SK-N-SH (cell line): ENCODE measurements at regions not wholly inside any gene's neighbourhood (a gene's known extent, or its start where the extent isn't known, plus 50 kb on each side); places are given as distances from the start of the nearest gene placed in this dataset.

ENCODE experiments used
- CTCF ChIA-PET: fragments of 300-600, 350-600 bp; formaldehyde crosslinking; extraction: SDS; loops from one replicate; lab custom pipeline; 2021; lab: Yijun Ruan, JAX
- POLR2A ChIA-PET: fragments of 350-600 bp; sonication (Branson Sonifier 250); formaldehyde crosslinking; extraction: SDS; loops from one replicate; lab custom pipeline; 2020; ENCODE audit warnings: antibody characterized with exemption, inconsistent platforms; lab: Yijun Ruan, JAX
- DNase-seq: peaks from one replicate; pipeline ENCODE4 v3.0.0; 2012
- H2AFZ ChIP-seq: fragments of 200-600 bp; sonication (generic); 2 replicates; pipeline ENCODE4 v1.8.1; 2016; ENCODE audit warnings: antibody characterized with exemption, mild to moderate bottlenecking, low read depth
- H3F3A ChIP-seq: fragments of 200-600 bp; sonication (generic); replicated peaks from 2 replicates; pipeline ENCODE3; 2016; ENCODE audit warnings: antibody characterized with exemption, mild to moderate bottlenecking; ENCODE audit not compliant: insufficient read depth
- H3K27ac ChIP-seq, 2 experiments: fragments of 200-500 bp in 1 of 2; fragments of 200-600 bp in 1 of 2; sonication (Bioruptor generic) in 1 of 2; sonication (generic), shearing (Covaris generic) in 1 of 2; 2 replicates each; pipeline versions ENCODE4 v1.5.1 to v1.6.1; 2014 to 2016; ENCODE audit warnings: low read depth in 2 of 2, inconsistent platforms in 1 of 2, low read length in 1 of 2, mild to moderate bottlenecking in 1 of 2, mixed read lengths in 1 of 2
- H3K27me3 ChIP-seq: fragments of 200-600 bp; sonication (generic), shearing (Covaris generic); 2 replicates; pipeline ENCODE4 v1.6.1; 2016; ENCODE audit warnings: mixed run types; ENCODE audit not compliant: insufficient read depth
- H3K36me3 ChIP-seq, 2 experiments: fragments of 200-500 bp in 1 of 2; fragments of 200-600 bp in 1 of 2; sonication (Bioruptor generic) in 1 of 2; sonication (generic) in 1 of 2; replicated peaks in 1 of 2; 2 replicates each; pipeline versions ENCODE3 to v1.5.1; 2014 to 2016; ENCODE audit warnings: low read length in 1 of 2, mild to moderate bottlenecking in 1 of 2; ENCODE audit not compliant: insufficient read depth in 2 of 2, control insufficient read depth in 1 of 2
- H3K4me1 ChIP-seq, 2 experiments: fragments of 200-500 bp in 1 of 2; fragments of 200-600 bp in 1 of 2; sonication (Bioruptor generic) in 1 of 2; sonication (generic), shearing (Covaris generic) in 1 of 2; 2 replicates each; pipeline versions ENCODE4 v1.5.1 to v1.6.1; 2014 to 2016; ENCODE audit warnings: low read depth in 1 of 2, low read length in 1 of 2, mixed run types in 1 of 2; ENCODE audit not compliant: insufficient read depth in 2 of 2, control insufficient read depth in 1 of 2
- H3K4me2 ChIP-seq: fragments of 200-600 bp; sonication (generic), shearing (Covaris generic); 2 replicates; pipeline ENCODE4 v1.6.1; 2017; ENCODE audit warnings: mixed run types
- H3K4me3 ChIP-seq, 2 experiments: fragments of 200-500 bp in 1 of 2; fragments of 200-600 bp in 1 of 2; sonication (Bioruptor generic) in 1 of 2; sonication (generic), shearing (Covaris generic) in 1 of 2; 2 replicates each; pipeline versions ENCODE4 v1.5.1 to v1.8.1; 2014 to 2016; ENCODE audit warnings: low read depth in 2 of 2, inconsistent platforms in 1 of 2, low read length in 1 of 2, mild to moderate bottlenecking in 1 of 2, mixed read lengths in 1 of 2, moderate library complexity in 1 of 2
- H3K79me2 ChIP-seq: fragments of 200-600 bp; sonication (generic); 2 replicates; pipeline ENCODE4 v1.8.1; 2017; ENCODE audit warnings: mild to moderate bottlenecking; ENCODE audit not compliant: insufficient read depth
- H3K9ac ChIP-seq: fragments of 200-600 bp; sonication (generic); 2 replicates; pipeline ENCODE4 v1.6.1; 2017; ENCODE audit warnings: mixed run types
- H3K9me2 ChIP-seq: fragments of 200-600 bp; sonication (generic); 2 replicates; pipeline ENCODE4 v1.6.1; 2017; ENCODE audit warnings: mixed run types
- H3K9me3 ChIP-seq: fragments of 200-600 bp; sonication (generic); 2 replicates; pipeline ENCODE4 v1.6.1; 2017; ENCODE audit warnings: mixed run types, mild to moderate bottlenecking, moderate library complexity
- H4K20me1 ChIP-seq: fragments of 200-600 bp; sonication (generic); 2 replicates; pipeline ENCODE4 v1.6.1; 2017; ENCODE audit warnings: mild to moderate bottlenecking, mixed run types; ENCODE audit not compliant: insufficient read depth
- ELF1 ChIP-seq: IDR thresholded peaks from 2 replicates; pipeline ENCODE4 v1.4.0; 2012
- FOSL2 ChIP-seq: IDR thresholded peaks from 2 replicates; pipeline ENCODE4 v1.4.0; 2012; ENCODE audit warnings: low read depth, mild to moderate bottlenecking, moderate library complexity, borderline replicate concordance
- FOXM1 ChIP-seq: IDR thresholded peaks from 2 replicates; pipeline ENCODE4 v1.4.0; 2012; ENCODE audit warnings: low read depth, mild to moderate bottlenecking
- GABPA ChIP-seq: IDR thresholded peaks from 2 replicates; pipeline ENCODE4 v1.4.0; 2012; ENCODE audit warnings: low read depth, mild to moderate bottlenecking
- MAX ChIP-seq: IDR thresholded peaks from 2 replicates; pipeline ENCODE4 v1.4.0; 2012; ENCODE audit warnings: low read depth
- MEF2A ChIP-seq: IDR thresholded peaks from 2 replicates; pipeline ENCODE4 v1.4.0; 2012; ENCODE audit warnings: low read depth, borderline replicate concordance
- MXI1 ChIP-seq: IDR thresholded peaks from 2 replicates; pipeline ENCODE4 v1.6.1; 2012; ENCODE audit warnings: mild to moderate bottlenecking, low read depth, low read length, improper control_type of control experiment
- RAD21 ChIP-seq: IDR thresholded peaks from 2 replicates; pipeline ENCODE4 v1.6.1; 2012; ENCODE audit warnings: mild to moderate bottlenecking, low read length
- RCOR1 ChIP-seq: fragments of 150-350 bp; IDR thresholded peaks from 2 replicates; pipeline ENCODE4 v1.6.1; 2017; ENCODE audit warnings: antibody characterized with exemption, low read length
- REST ChIP-seq: IDR thresholded peaks from 2 replicates; pipeline ENCODE4 v1.6.1; 2012; ENCODE audit warnings: mild to moderate bottlenecking, low read depth, low read length, moderate library complexity
- SMC3 ChIP-seq: IDR thresholded peaks from 2 replicates; pipeline ENCODE4 v1.6.1; 2012; ENCODE audit warnings: low read depth, low read length, improper control_type of control experiment
- TEAD4 ChIP-seq: IDR thresholded peaks from 2 replicates; pipeline ENCODE4 v1.4.0; 2012; ENCODE audit warnings: mild to moderate bottlenecking, borderline replicate concordance; ENCODE audit not compliant: insufficient read depth
- ZBTB33 ChIP-seq: IDR thresholded peaks from 2 replicates; pipeline ENCODE4 v1.4.0; 2012; ENCODE audit warnings: low read depth, borderline replicate concordance
- WGBS: methylation state at CpG from one replicate; pipeline ENCODE4 v1.1.6; 2017; ENCODE audit warnings: low lambda C conversion rate; 5-methylcytosine and 5-hydroxymethylcytosine counted together

- POLR2A ChIA-PET: no interaction called here
- Histone ChIP-seq H3K9ac (no peak overlapping the region), H3K4me3 (no peak overlapping the region), H3K79me2 (no peaks in the 10 kb centered on the region), H3K9me2 (no peaks in the 10 kb centered on the region), H3F3A (no peaks in the 10 kb centered on the region), H3K27ac (no peak overlapping the region), H3K4me1 (no peaks in the 10 kb centered on the region; a peak in 2 of 4 replicates), H2AFZ (no peak overlapping the region), H3K9me3 (no peaks in the 10 kb centered on the region), H4K20me1 (no peaks in the 10 kb centered on the region), H3K4me2 (no peak overlapping the region), H3K36me3 (no peaks in the 10 kb centered on the region), H3K27me3 (no peaks in the 10 kb centered on the region)
- DNase-seq: no peak
- CTCF ChIA-PET: no interaction called here
- TF ChIP-seq GABPA (no peak), RCOR1 (no peak)
- WGBS: 63% methylated on average over 6 of the region's 6 CpGs
Observed at GRCh38 chr13:104372095-104372655, 1306.0 kb upstream of the SLC10A2 start.

GRCh38 chr13:104365430-104365829 is 1299.2 kb upstream of the SLC10A2 start:
- 36% methylated on average over 2 of the region's 2 CpGs for WGBS
- H3K27ac ChIP-seq: no peak overlapping the region
- H3K27me3 ChIP-seq: no peaks in the 10 kb centered on the region
- TF ChIP-seq ZBTB33 (no peak), GABPA (no peak), MXI1 (no peak), ELF1 (no peak), TEAD4 (no peak), FOXM1 (no peak), FOSL2 (no peak), REST (no peak), SMC3 (no peak), MAX (no peak), MEF2A (no peak), RAD21 (no peak)
- no peaks in the 10 kb centered on the region for H3K36me3 ChIP-seq
- DNase-seq: no peak
- no peaks in the 10 kb centered on the region for H3K4me1 ChIP-seq
- no peaks in the 10 kb centered on the region for H3K79me2 ChIP-seq
- H4K20me1 ChIP-seq: no peaks in the 10 kb centered on the region
- H3K9ac ChIP-seq: no peak overlapping the region
- H3K4me2 ChIP-seq: no peak overlapping the region
- CTCF ChIA-PET: no interaction called here
- no peak overlapping the region for H2AFZ ChIP-seq
- H3F3A ChIP-seq: no peaks in the 10 kb centered on the region
- no peak overlapping the region for H3K4me3 ChIP-seq
- H3K9me3 ChIP-seq: no peaks in the 10 kb centered on the region
- POLR2A ChIA-PET: no interaction called here
- H3K9me2 ChIP-seq: no peaks in the 10 kb centered on the region
